IPS-18a (cell line): ENCODE measurements at regions not wholly inside any gene's neighbourhood (a gene's known extent, or its start where the extent isn't known, plus 50 kb on each side); places are given as distances from the start of the nearest gene placed in this dataset.

ENCODE experiments used
- H3K27ac ChIP-seq: one replicate; pipeline ENCODE4 v1.5.1; 2013; ENCODE audit warnings: low read length
- H3K27me3 ChIP-seq: one replicate; pipeline ENCODE4 v1.6.1; 2013; ENCODE audit warnings: mild to moderate bottlenecking, low read length; ENCODE audit not compliant: control insufficient read depth, insufficient read depth
- H3K36me3 ChIP-seq: one replicate; pipeline ENCODE4 v1.6.1; 2013; ENCODE audit warnings: low read depth, low read length; ENCODE audit not compliant: control insufficient read depth
- H3K4me1 ChIP-seq: one replicate; pipeline ENCODE4 v1.6.1; 2013; ENCODE audit warnings: low read depth, low read length; ENCODE audit not compliant: control insufficient read depth
- H3K4me3 ChIP-seq: one replicate; pipeline ENCODE4 v1.5.1; 2013; ENCODE audit warnings: low read length
- H3K9ac ChIP-seq: one replicate; pipeline ENCODE4 v1.6.1; 2013; ENCODE audit warnings: mild to moderate bottlenecking, low read length, moderate library complexity
- H3K9me3 ChIP-seq: one replicate; pipeline ENCODE4 v1.6.1; 2013; ENCODE audit warnings: low read depth, low read length; ENCODE audit not compliant: control insufficient read depth

DNA sequence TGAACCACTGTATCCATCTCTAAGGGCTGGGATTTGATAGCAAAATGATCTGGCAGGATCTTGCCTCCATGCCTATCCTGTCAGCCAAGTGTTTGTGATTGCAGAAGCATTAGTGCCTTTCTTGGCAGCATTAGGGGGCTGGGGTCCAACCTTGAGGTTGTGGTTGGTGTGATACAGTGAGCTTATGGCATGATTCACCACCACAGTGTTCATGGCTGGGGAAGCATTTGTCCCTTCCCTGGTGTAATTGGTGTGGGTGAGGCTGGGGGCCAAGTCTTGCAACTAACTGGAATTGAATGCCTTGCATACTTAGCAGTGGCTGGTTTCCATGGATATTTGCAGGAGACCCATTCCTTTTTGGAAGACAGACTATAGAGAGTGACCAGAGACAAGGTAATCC, 271.0 kb upstream of the TBL1XR1 start:
- no peaks in the 10 kb centered on the region for H3K36me3 ChIP-seq
- H3K9ac ChIP-seq: no peak overlapping the region
- no peak overlapping the region for H3K4me3 ChIP-seq
- no peak overlapping the region for H3K27ac ChIP-seq
- no peaks in the 10 kb centered on the region for H3K9me3 ChIP-seq
- H3K27me3 ChIP-seq: no peaks in the 10 kb centered on the region
- no peaks in the 10 kb centered on the region for H3K4me1 ChIP-seq

DNA sequence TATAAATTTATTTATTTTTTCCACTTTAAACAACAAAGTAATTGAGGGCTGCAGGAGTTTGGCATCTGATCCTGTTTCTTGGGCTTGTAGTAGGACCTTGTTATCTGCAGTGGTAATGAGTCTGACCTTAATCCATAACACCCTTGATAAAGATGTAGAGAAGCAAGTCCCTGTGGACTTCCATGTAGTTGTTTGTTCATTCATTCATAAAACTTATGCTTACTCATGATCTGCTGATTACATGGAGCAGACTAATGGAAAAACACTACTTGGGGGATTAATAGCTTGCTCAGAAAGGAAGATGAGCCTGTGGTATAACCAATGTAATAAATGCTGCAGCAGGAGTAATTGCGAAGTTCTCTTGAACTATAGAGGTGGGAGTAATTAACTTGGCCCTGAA, 271.5 kb upstream of the TBL1XR1 start:
- Histone ChIP-seq H3K27ac (no peak overlapping the region), H3K4me3 (no peak overlapping the region), H3K9ac (no peak overlapping the region), H3K36me3 (no peaks in the 10 kb centered on the region), H3K9me3 (no peaks in the 10 kb centered on the region), H3K4me1 (no peaks in the 10 kb centered on the region), H3K27me3 (no peaks in the 10 kb centered on the region)

GRCh38 chr3:177469216-177469615, 271.9 kb upstream of the TBL1XR1 start:
- Histone ChIP-seq H3K4me3 (no peak overlapping the region), H3K36me3 (no peaks in the 10 kb centered on the region), H3K27ac (no peak overlapping the region), H3K9me3 (no peaks in the 10 kb centered on the region), H3K4me1 (no peaks in the 10 kb centered on the region), H3K27me3 (no peaks in the 10 kb centered on the region), H3K9ac (no peak overlapping the region)

DNA sequence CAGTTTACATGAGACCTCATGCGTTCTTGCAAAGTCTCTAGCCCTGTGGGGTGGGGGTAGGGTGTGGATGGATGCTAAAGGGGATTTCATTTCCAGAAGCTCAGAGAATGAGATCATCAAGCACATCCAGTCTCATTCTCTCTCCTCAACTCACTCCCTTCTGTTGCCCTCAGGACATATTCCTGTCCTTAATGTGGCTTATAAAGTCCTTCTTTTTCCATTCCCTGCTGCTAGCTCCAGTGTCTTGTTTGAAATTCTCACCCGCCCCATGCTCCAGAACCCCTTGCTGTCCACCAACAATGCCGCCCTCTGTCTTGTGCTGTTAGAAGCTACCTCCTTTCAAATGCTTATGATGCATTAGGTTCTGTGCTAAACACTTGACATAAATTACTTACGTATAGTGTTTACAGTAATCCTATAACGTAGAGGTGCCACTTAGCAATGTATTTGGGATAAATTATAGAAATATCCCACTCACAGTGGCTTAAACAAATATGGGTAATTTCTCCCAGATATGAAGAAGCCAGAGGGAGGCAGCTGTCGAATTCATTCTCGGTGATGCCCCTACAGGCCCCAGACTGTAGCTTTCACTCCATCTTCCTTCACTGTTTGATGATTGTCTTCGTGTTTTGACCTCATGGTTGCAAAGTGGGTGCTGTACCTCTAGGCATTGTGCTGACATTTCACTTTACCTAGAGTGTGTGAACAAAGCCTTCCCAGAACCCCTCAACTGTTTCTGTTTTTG, 273.1 kb upstream of the TBL1XR1 start:
- no peak overlapping the region for H3K27ac ChIP-seq
- H3K4me3 ChIP-seq: no peak overlapping the region
- no peaks in the 10 kb centered on the region for H3K4me1 ChIP-seq
- no peaks in the 10 kb centered on the region for H3K36me3 ChIP-seq
- no peak overlapping the region for H3K9ac ChIP-seq
- H3K9me3 ChIP-seq: no peaks in the 10 kb centered on the region
- H3K27me3 ChIP-seq: no peaks in the 10 kb centered on the region

DNA sequence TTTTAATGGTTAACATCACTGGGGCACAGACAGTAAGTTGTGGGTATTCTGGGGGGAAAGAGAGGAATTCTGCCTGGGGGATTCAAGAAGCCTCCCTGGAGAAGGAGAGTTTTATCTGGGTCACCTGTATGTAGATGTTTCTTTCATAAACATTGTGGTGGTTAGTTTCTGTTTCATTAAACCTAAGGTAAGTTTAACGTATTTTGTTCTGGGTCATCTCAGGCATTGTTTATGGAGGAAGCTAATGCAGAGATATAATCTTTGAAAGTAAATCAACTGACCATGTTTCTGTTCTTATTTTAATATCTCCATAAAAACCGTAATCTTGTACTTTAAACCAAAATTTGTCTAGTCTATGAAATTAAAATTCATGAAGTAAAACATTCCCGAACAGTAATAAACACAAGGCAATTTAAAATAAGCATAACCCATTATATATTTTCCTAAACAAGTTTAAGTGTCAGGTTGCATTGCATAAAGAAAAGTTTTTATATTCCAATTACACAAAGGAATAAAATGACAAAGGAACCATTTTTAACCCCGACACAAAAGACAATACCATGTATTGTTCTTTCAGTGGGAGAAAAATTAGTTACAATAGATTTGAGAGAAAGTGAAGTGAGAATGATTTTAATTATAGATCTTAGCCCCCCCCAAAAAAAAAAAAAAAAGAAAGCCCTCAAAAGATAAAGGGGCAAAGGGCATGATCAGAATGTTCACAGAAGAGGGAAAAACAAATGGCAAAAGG, 274.6 kb upstream of the TBL1XR1 start:
- no peak overlapping the region for H3K9ac ChIP-seq
- H3K9me3 ChIP-seq: no peaks in the 10 kb centered on the region
- no peaks in the 10 kb centered on the region for H3K36me3 ChIP-seq
- H3K27ac ChIP-seq: no peak overlapping the region
- no peaks in the 10 kb centered on the region for H3K4me1 ChIP-seq
- H3K4me3 ChIP-seq: no peak overlapping the region
- no peaks in the 10 kb centered on the region for H3K27me3 ChIP-seq

DNA sequence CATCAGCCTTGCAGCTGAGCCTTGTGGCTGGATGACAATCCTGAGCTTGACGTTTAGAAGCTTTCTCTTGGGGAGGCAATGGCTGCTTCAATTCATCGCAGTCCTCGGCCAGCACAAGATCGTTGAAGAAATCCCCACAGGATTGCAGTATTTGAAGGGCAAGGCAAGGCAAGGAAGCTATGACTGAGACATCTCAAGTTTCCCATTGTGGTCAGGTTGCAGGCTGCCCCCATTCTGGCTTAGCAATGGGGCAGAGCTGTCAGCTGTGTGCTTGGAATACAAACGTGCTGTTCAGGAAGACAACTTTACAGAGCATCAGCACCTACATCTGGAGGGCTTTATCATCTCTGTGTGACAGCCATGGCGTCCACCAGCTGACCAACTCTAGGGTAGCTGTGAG, 275.9 kb upstream of the TBL1XR1 start:
- no peak overlapping the region for H3K9ac ChIP-seq
- no peak overlapping the region for H3K4me3 ChIP-seq
- H3K4me1 ChIP-seq: no peaks in the 10 kb centered on the region
- no peaks in the 10 kb centered on the region for H3K9me3 ChIP-seq
- no peaks in the 10 kb centered on the region for H3K27me3 ChIP-seq
- H3K27ac ChIP-seq: no peak overlapping the region
- no peaks in the 10 kb centered on the region for H3K36me3 ChIP-seq

DNA sequence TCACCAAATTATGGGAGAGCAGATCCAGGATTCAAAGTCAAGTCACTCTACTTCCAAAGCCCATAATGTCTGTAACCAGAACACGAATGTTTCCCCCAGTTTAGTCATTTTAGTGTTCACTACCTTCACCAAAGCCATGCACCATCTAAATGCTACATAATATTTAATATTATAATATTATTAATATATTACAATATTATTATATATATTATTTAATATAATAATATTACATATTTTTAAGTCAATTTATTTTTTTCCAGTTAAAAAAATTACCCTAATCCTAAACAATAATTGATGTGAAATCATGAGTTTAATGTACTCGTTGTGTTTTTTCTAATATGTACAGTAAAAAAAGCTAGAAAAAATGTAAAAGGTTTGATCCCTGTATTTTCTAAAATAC, 276.6 kb upstream of the TBL1XR1 start:
- no peaks in the 10 kb centered on the region for H3K27me3 ChIP-seq
- H3K4me3 ChIP-seq: no peak overlapping the region
- no peaks in the 10 kb centered on the region for H3K36me3 ChIP-seq
- H3K4me1 ChIP-seq: no peaks in the 10 kb centered on the region
- no peak overlapping the region for H3K27ac ChIP-seq
- no peak overlapping the region for H3K9ac ChIP-seq
- no peaks in the 10 kb centered on the region for H3K9me3 ChIP-seq

DNA sequence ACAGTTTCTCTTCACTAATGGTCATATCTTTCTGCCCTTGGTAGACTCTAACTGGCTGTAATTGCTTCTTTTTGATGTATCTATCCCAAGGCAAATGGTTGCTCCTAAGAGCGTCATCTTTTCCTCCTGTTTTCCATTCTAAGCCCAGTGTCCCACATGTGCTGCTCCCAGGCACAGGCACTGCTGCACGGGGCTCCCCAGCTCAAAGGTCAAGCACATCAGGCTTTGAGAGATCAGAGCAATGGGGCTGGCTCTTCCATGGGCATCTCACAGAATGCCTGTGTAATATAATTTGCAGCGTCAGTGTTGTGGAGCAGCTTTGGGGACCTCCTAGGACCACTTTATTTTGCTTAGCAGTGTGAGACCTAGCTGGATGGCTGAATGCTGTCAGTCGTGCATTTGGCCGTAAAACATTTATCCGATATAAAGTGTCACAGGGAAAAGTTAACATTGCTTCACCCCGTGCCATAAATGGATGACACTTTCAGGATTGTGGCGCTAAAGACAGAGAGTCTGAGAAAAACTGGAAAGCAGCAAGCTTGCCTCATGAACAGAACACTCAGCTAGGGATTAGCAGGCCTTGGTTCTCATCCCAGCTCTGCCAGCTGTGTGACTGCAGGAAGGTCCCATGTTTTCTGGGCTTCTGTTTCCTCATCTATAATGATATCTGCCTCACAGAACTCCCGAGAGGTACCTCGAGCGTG, 277.5 kb upstream of the TBL1XR1 start:
- Histone ChIP-seq H3K4me3 (no peak overlapping the region), H3K4me1 (no peaks in the 10 kb centered on the region), H3K36me3 (no peaks in the 10 kb centered on the region), H3K9ac (no peak overlapping the region), H3K27me3 (no peaks in the 10 kb centered on the region), H3K27ac (no peak overlapping the region), H3K9me3 (no peaks in the 10 kb centered on the region)

DNA sequence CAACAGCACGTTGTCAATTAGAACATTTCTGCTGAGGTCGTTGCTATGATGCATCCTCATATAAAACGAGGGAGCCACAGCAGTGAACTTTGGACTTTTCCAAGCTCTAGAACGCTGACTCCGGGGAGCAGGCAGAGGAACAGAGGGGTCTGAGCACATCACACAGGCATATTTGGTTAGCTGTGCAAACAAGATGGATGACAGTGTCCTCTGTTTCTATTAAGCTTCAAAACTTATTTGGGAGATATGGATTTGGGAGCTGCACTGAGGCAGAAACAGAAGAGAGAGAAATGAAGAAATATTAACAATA, 278.0 kb upstream of the TBL1XR1 start:
- H3K4me1 ChIP-seq: no peaks in the 10 kb centered on the region
- no peaks in the 10 kb centered on the region for H3K9me3 ChIP-seq
- no peaks in the 10 kb centered on the region for H3K27me3 ChIP-seq
- no peak overlapping the region for H3K9ac ChIP-seq
- no peak overlapping the region for H3K4me3 ChIP-seq
- no peaks in the 10 kb centered on the region for H3K36me3 ChIP-seq
- no peak overlapping the region for H3K27ac ChIP-seq

- Histone ChIP-seq H3K4me3 (no peak overlapping the region), H3K27me3 (no peaks in the 10 kb centered on the region), H3K4me1 (no peaks in the 10 kb centered on the region), H3K27ac (no peak overlapping the region), H3K9me3 (no peaks in the 10 kb centered on the region), H3K36me3 (no peaks in the 10 kb centered on the region), H3K9ac (no peak overlapping the region)
Observed at GRCh38 chr3:177476495-177476894, 279.2 kb upstream of the TBL1XR1 start.

GRCh38 chr3:177476921-177477435, 279.7 kb upstream of the TBL1XR1 start:
- Histone ChIP-seq H3K4me3 (no peak overlapping the region), H3K36me3 (no peaks in the 10 kb centered on the region), H3K27ac (no peak overlapping the region), H3K27me3 (no peaks in the 10 kb centered on the region), H3K9me3 (no peaks in the 10 kb centered on the region), H3K4me1 (no peaks in the 10 kb centered on the region), H3K9ac (no peak overlapping the region)
